ENCODE measurements at regions not wholly inside any gene's neighbourhood (a gene's known extent, or its start where the extent isn't known, plus 50 kb on each side); places are given as distances from the start of the nearest gene placed in this dataset.

GRCh38 chr5:89615839-89616518 lies 733.0 kb upstream of the MEF2C start:
- TF ChIP-seq, protein P1, sequence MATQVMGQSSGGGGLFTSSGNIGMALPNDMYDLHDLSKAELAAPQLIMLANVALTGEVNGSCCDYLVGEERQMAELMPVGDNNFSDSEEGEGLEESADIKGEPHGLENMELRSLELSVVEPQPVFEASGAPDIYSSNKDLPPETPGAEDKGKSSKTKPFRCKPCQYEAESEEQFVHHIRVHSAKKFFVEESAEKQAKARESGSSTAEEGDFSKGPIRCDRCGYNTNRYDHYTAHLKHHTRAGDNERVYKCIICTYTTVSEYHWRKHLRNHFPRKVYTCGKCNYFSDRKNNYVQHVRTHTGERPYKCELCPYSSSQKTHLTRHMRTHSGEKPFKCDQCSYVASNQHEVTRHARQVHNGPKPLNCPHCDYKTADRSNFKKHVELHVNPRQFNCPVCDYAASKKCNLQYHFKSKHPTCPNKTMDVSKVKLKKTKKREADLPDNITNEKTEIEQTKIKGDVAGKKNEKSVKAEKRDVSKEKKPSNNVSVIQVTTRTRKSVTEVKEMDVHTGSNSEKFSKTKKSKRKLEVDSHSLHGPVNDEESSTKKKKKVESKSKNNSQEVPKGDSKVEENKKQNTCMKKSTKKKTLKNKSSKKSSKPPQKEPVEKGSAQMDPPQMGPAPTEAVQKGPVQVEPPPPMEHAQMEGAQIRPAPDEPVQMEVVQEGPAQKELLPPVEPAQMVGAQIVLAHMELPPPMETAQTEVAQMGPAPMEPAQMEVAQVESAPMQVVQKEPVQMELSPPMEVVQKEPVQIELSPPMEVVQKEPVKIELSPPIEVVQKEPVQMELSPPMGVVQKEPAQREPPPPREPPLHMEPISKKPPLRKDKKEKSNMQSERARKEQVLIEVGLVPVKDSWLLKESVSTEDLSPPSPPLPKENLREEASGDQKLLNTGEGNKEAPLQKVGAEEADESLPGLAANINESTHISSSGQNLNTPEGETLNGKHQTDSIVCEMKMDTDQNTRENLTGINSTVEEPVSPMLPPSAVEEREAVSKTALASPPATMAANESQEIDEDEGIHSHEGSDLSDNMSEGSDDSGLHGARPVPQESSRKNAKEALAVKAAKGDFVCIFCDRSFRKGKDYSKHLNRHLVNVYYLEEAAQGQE (IDR thresholded peaks at IDR 0.05; ENCODE audit: insufficient replicate concordance, low read depth), result no peak
- TF ChIP-seq SPI1 (IDR thresholded peaks at IDR 0.05; ENCODE audit: borderline replicate concordance, low read depth) (no peak), POLR2AphosphoS5 (IDR thresholded peaks at IDR 0.05; ENCODE audit: low read depth) (no peak), CTCF (IDR thresholded peaks at IDR 0.05; ENCODE audit: insufficient read depth, low read length) (no peak), GABPA (IDR thresholded peaks at IDR 0.05; ENCODE audit: low read depth) (no peak)
- no peaks in the 10 kb centered on the region for H3K27me3 ChIP-seq (ENCODE audit: insufficient read depth, poor library complexity, severe bottlenecking)
- no peak overlapping the region for H3K27ac ChIP-seq (replicated peaks)
- H3K4me3 ChIP-seq (replicated peaks; ENCODE audit: insufficient read depth, low read length), result no peak overlapping the region
- DNase-seq (ENCODE audit: low read depth in 1 of 2, low spot score in 1 of 2), result no peak

DNA sequence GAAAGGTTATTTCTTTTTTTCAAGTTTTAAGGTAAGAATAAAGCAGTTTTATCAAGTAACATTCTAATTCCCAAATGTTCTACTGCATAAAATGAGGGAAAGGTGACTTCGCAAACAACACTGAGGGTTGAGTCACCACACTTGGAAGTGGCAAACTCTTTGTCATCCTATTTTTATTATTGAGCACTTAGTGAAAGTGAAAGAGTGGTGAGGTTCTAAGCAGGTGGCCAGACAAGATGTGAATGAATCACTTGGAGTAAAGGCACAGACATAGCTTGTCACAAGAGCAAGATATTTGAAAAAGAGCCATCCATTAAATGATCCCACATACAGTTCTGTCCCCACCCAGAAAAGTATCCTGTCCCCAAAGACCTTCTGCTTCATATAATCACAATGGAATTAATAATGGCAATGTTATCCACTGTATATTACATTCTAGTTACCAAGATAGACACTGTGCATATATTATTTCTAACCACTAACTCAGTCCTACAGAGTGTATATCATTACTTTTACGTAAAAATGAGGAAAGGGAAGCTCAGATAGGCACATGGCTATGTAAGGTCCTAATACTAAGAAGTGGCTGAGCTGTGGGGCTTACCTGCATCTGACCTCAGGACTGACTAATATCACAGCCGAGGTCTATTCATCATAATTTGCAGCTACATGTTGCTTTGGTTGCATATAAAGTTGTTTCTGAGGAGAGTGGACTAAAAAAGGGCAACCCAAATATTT lies 730.4 kb upstream of the MEF2C start:
- Histone ChIP-seq H3K27ac (replicated peaks) (no peak overlapping the region), H3K27me3 (ENCODE audit: insufficient read depth, poor library complexity, severe bottlenecking) (no peaks in the 10 kb centered on the region), H3K4me3 (replicated peaks; ENCODE audit: insufficient read depth, low read length) (no peak overlapping the region)
- TF ChIP-seq POLR2AphosphoS5 (IDR thresholded peaks at IDR 0.05; ENCODE audit: low read depth) (no peak), SPI1 (IDR thresholded peaks at IDR 0.05; ENCODE audit: borderline replicate concordance, low read depth) (no peak), GABPA (IDR thresholded peaks at IDR 0.05; ENCODE audit: low read depth) (no peak), CTCF (IDR thresholded peaks at IDR 0.05; ENCODE audit: insufficient read depth, low read length) (no peak)
- TF ChIP-seq, protein P1 (IDR thresholded peaks at IDR 0.05; ENCODE audit: insufficient replicate concordance, low read depth), result no peak
- no peak for DNase-seq (ENCODE audit: low read depth in 1 of 2, low spot score in 1 of 2)

DNA sequence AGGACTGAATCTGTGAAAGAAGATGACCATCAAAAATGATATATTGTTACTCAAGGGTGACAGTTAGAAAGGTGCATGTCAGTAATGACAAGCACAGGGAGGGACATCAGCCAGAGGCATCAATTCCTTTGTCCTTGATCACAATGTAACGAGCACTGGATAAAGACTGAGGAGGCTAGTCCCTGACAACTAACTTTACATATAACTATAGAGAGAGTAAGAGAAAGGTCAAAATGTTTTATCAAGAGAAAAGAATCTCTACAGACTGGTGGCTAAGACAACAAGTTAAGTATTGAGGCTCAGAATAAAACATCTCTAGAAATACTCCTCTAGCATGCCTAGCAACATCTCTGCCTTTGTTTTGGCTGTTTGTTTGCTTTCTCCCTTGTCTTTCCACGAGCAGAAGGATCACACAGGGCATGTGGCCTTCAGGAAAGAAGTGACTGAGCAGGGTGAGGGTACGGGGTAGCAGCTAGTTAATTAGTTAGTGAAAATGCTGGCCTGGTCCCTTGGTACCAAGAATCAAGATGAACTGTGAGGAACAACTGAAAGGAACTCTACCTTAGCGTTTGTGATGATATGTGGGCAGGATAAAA lies 724.1 kb upstream of the MEF2C start:
- DNase-seq (ENCODE audit: low read depth in 1 of 2, low spot score in 1 of 2), result no peak
- no peak overlapping the region for H3K4me3 ChIP-seq (replicated peaks; ENCODE audit: insufficient read depth, low read length)
- H3K27me3 ChIP-seq (ENCODE audit: insufficient read depth, poor library complexity, severe bottlenecking), result no peaks in the 10 kb centered on the region
- TF ChIP-seq CTCF (IDR thresholded peaks at IDR 0.05; ENCODE audit: insufficient read depth, low read length), result no peak
- TF ChIP-seq, protein P1 (IDR thresholded peaks at IDR 0.05; ENCODE audit: insufficient replicate concordance, low read depth), result no peak
- TF ChIP-seq GABPA (IDR thresholded peaks at IDR 0.05; ENCODE audit: low read depth), result no peak
- TF ChIP-seq SPI1 (IDR thresholded peaks at IDR 0.05; ENCODE audit: borderline replicate concordance, low read depth), result no peak
- H3K27ac ChIP-seq (replicated peaks), result no peak overlapping the region
